Cardiac muscle cell (in vitro differentiated cells and primary cell): ENCODE measurements at regions not wholly inside any gene's neighbourhood (a gene's known extent, or its start where the extent isn't known, plus 50 kb on each side); places are given as distances from the start of the nearest gene placed in this dataset.

Experiments used
- DNase-seq, 2 donors: peaks; one replicate each; pipeline versions ENCODE4 v3.0.0 to v3.0.0-alpha.2; 2010 to 2017; ENCODE audit warnings: low read depth in 1 of 2, low spot score in 1 of 2
- H3K27ac ChIP-seq: fragments of 200-600 bp; sonication (generic); 2 replicates; pipeline ENCODE4 v1.5.1; 2016
- H3K27me3 ChIP-seq: fragments of 200-600 bp; sonication (generic); 2 replicates; pipeline ENCODE4 v1.6.0; 2016; ENCODE audit warnings: control low read depth
- H3K36me3 ChIP-seq: fragments of 200-600 bp; sonication (generic); 2 replicates; pipeline ENCODE4 v1.5.1; 2016; ENCODE audit warnings: control low read depth
- H3K4me1 ChIP-seq: fragments of 200-600 bp; sonication (generic); 2 replicates; pipeline ENCODE4 v1.8.1; 2017; ENCODE audit warnings: low read depth, mild to moderate bottlenecking, mixed run types
- H3K4me3 ChIP-seq: fragments of 200-600 bp; sonication (generic); 2 replicates; pipeline ENCODE4 v1.5.1; 2016; ENCODE audit warnings: mild to moderate bottlenecking
- H3K9me3 ChIP-seq: fragments of 200-600 bp; sonication (generic); 2 replicates; pipeline ENCODE4 v1.5.1; 2017; ENCODE audit warnings: low read depth, mild to moderate bottlenecking, control low read depth
- CTCF ChIP-seq: IDR thresholded peaks from 2 replicates; pipeline ENCODE4 v1.5.1; 2012; ENCODE audit warnings: low read depth, mild to moderate bottlenecking, low read length

- no peaks in the 10 kb centered on the region for H3K27me3 ChIP-seq
- no peaks in the 10 kb centered on the region for H3K4me1 ChIP-seq
- no peaks in the 10 kb centered on the region for H3K36me3 ChIP-seq
- H3K27ac ChIP-seq, result no peak overlapping the region
- no peak for DNase-seq
- no peak for TF ChIP-seq CTCF
- H3K4me3 ChIP-seq, result no peak overlapping the region
- no peaks in the 10 kb centered on the region for H3K9me3 ChIP-seq
Observed at GRCh38 chr7:130972201-130972600, 238.2 kb upstream of the KLF14 start.

- no peak for TF ChIP-seq CTCF
- Histone ChIP-seq H3K27me3 (no peaks in the 10 kb centered on the region), H3K4me3 (no peak overlapping the region), H3K4me1 (no peaks in the 10 kb centered on the region), H3K36me3 (no peaks in the 10 kb centered on the region), H3K9me3 (no peaks in the 10 kb centered on the region), H3K27ac (no peak overlapping the region)
- no peak for DNase-seq
Observed at GRCh38 chr7:130973637-130974036, 239.6 kb upstream of the KLF14 start.

- Histone ChIP-seq H3K4me1 (no peaks in the 10 kb centered on the region), H3K36me3 (no peaks in the 10 kb centered on the region), H3K27ac (no peak overlapping the region), H3K9me3 (no peaks in the 10 kb centered on the region), H3K27me3 (no peaks in the 10 kb centered on the region), H3K4me3 (no peak overlapping the region)
- no peak for DNase-seq
- no peak for TF ChIP-seq CTCF
Observed at GRCh38 chr7:130974169-130974568, 240.2 kb upstream of the KLF14 start.

GRCh38 chr7:130974794-130975193 is 240.8 kb upstream of the KLF14 start:
- Histone ChIP-seq H3K4me3 (no peak overlapping the region), H3K27ac (no peak overlapping the region), H3K9me3 (no peaks in the 10 kb centered on the region), H3K27me3 (no peaks in the 10 kb centered on the region), H3K36me3 (no peaks in the 10 kb centered on the region), H3K4me1 (no peaks in the 10 kb centered on the region)
- no peak for DNase-seq
- TF ChIP-seq CTCF, result no peak

- no peak for DNase-seq
- Histone ChIP-seq H3K36me3 (no peaks in the 10 kb centered on the region), H3K4me3 (no peak overlapping the region), H3K4me1 (no peaks in the 10 kb centered on the region), H3K9me3 (no peaks in the 10 kb centered on the region), H3K27me3 (no peaks in the 10 kb centered on the region), H3K27ac (no peak overlapping the region)
- TF ChIP-seq CTCF, result no peak
Observed at GRCh38 chr7:130975731-130976130, 241.7 kb upstream of the KLF14 start.

GRCh38 chr7:130982160-130982638 is 248.2 kb upstream of the KLF14 start:
- Histone ChIP-seq H3K4me3 (no peak overlapping the region), H3K36me3 (no peaks in the 10 kb centered on the region), H3K4me1 (no peaks in the 10 kb centered on the region), H3K27me3 (no peaks in the 10 kb centered on the region), H3K27ac (no peak overlapping the region), H3K9me3 (no peaks in the 10 kb centered on the region)
- TF ChIP-seq CTCF, result peak; percentile 78
- DNase-seq, result peak; percentile 30 to 56
